Adrenal gland (tissue), 9 donors: ENCODE measurements at regions not wholly inside any gene's neighbourhood (a gene's known extent, or its start where the extent isn't known, plus 50 kb on each side); places are given as distances from the start of the nearest gene placed in this dataset.

Source experiments
- DNase-seq, 7 donors: peaks; one replicate each; pipeline ENCODE4 v3.0.0-alpha.2; 2019 to 2020
- H3K27ac ChIP-seq, 5 donors: fragments of 200-600 bp; sonication (generic) in 4 of 5; 1 replicate in 3 of 5; 2 replicates in 2 of 5; pipeline versions ENCODE4 v1.5.1 to v1.8.0; 2016 to 2020; ENCODE audit warnings: mild to moderate bottlenecking in 1 of 5
- H3K27me3 ChIP-seq: fragments of 200-600 bp; 2 replicates; pipeline ENCODE4 v1.8.0; 2021
- H3K36me3 ChIP-seq, 2 donors: fragments of 200-600 bp; replicated peaks in 1 of 2; 1 replicate in 1 of 2; 2 replicates in 1 of 2; pipeline versions ENCODE4 v1.5.1 to v1.8.0; 2018 to 2022
- H3K4me1 ChIP-seq, 2 donors: fragments of 200-600 bp; replicated peaks in 1 of 2; 1 replicate in 1 of 2; 2 replicates in 1 of 2; pipeline versions ENCODE4 v1.5.1 to v1.8.0; 2018 to 2021
- H3K4me3 ChIP-seq, 4 donors: fragments of 200-600 bp; sonication (generic) in 3 of 4; one replicate each; pipeline ENCODE4 v1.5.1; 2016 to 2018
- H3K9me3 ChIP-seq, 3 donors: fragments of 200-600 bp; sonication (generic) in 1 of 3; replicated peaks in 1 of 3; 1 replicate in 2 of 3; 2 replicates in 1 of 3; pipeline versions ENCODE4 v1.5.1 to v1.8.0; 2016 to 2021
- CTCF ChIP-seq, 6 experiments: fragments of 450-650 bp in 4 of 6; fragments of 200-600 bp in 2 of 6; sonication (generic) in 1 of 6; IDR thresholded peaks; 1 replicate in 5 of 6; 2 replicates in 1 of 6; pipeline versions ENCODE4 v1.5.1 to v1.8.0; 2016 to 2021; ENCODE audit warnings: antibody characterized with exemption in 6 of 6, mild to moderate bottlenecking in 2 of 6, moderate library complexity in 1 of 6
- POLR2A ChIP-seq, 2 donors: fragments of 450-650 bp; IDR thresholded peaks; one replicate each; pipeline ENCODE4 v1.6.1; 2017; ENCODE audit warnings: antibody characterized with exemption in 2 of 2, mild to moderate bottlenecking in 2 of 2, moderate library complexity in 1 of 2
- WGBS, 4 donors: extraction: QIAGEN DNeasy Blood & Tissue Kit in 2 of 4; methylation state at CpG; one replicate each; pipeline versions ENCODE4 v1.1.5 to v1.1.7; 2013 to 2017; 5-methylcytosine and 5-hydroxymethylcytosine counted together
- intact Hi-C, 2 donors: fragments of 100-400 bp; cut with DNase I; formaldehyde crosslinking; loops; one replicate each; pipeline versions ENCODE4 v1.14.1 to v1.15.0; 2022 to 2023
- donor health status: healthy with polysubstance abuse.
- donor health status: Bipolar disorder and iron deficiency.
- donor health status: DM: yes; HTN: yes; CAD: no.
- donor health status: DM: no; HTN: no; CAD: no.
- donor health status: DM: no; HTN: no; CAD: no.

GRCh38 chr17:71164561-71164960 is 956.3 kb upstream of the SOX9 start:
- no peak overlapping the region for H3K27ac ChIP-seq

GRCh38 chr17:71166311-71166710 is 954.5 kb upstream of the SOX9 start:
- 21 to 33% (median 22%) methylated on average over 2 of the region's 2 CpGs for WGBS, 4 donors
- DNase-seq = no peak
- Histone ChIP-seq H3K27ac (no peak overlapping the region), H3K4me1 (no peaks in the 10 kb centered on the region), H3K4me3 (no peak overlapping the region), H3K9me3 (no peaks in the 10 kb centered on the region), H3K27me3 (no peaks in the 10 kb centered on the region), H3K36me3 (peaks cover 0 to 3% of the 10 kb centered on the region in 2 donors)
- intact Hi-C loops = no loop called here
- TF ChIP-seq POLR2A (IDR thresholded peaks at IDR 0.05) (no peak), CTCF (IDR thresholded peaks at IDR 0.05) (no peak)

More at GRCh38 chr17:71164561-71164960, 956.3 kb upstream of the SOX9 start:
- WGBS, 4 donors = 67 to 75% (median 74%) methylated on average over 3 of the region's 3 CpGs
- intact Hi-C loops = no loop called here
- Histone ChIP-seq H3K9me3 (no peaks in the 10 kb centered on the region), H3K4me3 (no peak overlapping the region), H3K4me1 (no peaks in the 10 kb centered on the region), H3K27me3 (no peaks in the 10 kb centered on the region), H3K36me3 (no peaks in the 10 kb centered on the region)
- TF ChIP-seq CTCF (IDR thresholded peaks at IDR 0.05) (no peak), POLR2A (IDR thresholded peaks at IDR 0.05) (no peak)
- DNase-seq = no peak

- no peak overlapping the region for H3K4me3 ChIP-seq
- H3K36me3 ChIP-seq = peaks cover 0 to 3% of the 10 kb centered on the region in 2 donors
- H3K9me3 ChIP-seq = no peaks in the 10 kb centered on the region
- no peak for TF ChIP-seq POLR2A (IDR thresholded peaks at IDR 0.05)
- TF ChIP-seq CTCF (IDR thresholded peaks at IDR 0.05) = no peak
- DNase-seq = no peak
- no peaks in the 10 kb centered on the region for H3K27me3 ChIP-seq
- no peak overlapping the region for H3K27ac ChIP-seq
- intact Hi-C loops = no loop called here
- WGBS, 4 donors = 40 to 77% (median 65%) methylated on average over 5 of the region's 5 CpGs
- H3K4me1 ChIP-seq = no peaks in the 10 kb centered on the region
Observed at GRCh38 chr17:71168053-71168741, 952.6 kb upstream of the SOX9 start.

- DNase-seq = no peak
- intact Hi-C loops = no loop called here
Observed at GRCh38 chr17:71170070-71170469, 950.8 kb upstream of the SOX9 start.

More at GRCh38 chr17:71170070-71170469, 950.8 kb upstream of the SOX9 start:
- H3K27me3 ChIP-seq = no peaks in the 10 kb centered on the region
- H3K36me3 ChIP-seq = peaks cover 0 to 3% of the 10 kb centered on the region in 2 donors
- H3K4me1 ChIP-seq = no peaks in the 10 kb centered on the region
- H3K4me3 ChIP-seq = no peak overlapping the region
- no peak for TF ChIP-seq CTCF (IDR thresholded peaks at IDR 0.05)
- TF ChIP-seq POLR2A (IDR thresholded peaks at IDR 0.05) = no peak
- no peaks in the 10 kb centered on the region for H3K9me3 ChIP-seq
- H3K27ac ChIP-seq = no peak overlapping the region
